Mammary epithelial cell (primary cell): ENCODE measurements at regions not wholly inside any gene's neighbourhood (a gene's known extent, or its start where the extent isn't known, plus 50 kb on each side); places are given as distances from the start of the nearest gene placed in this dataset.
"Not testable (repeated sequence)": the region's sequence is repeated elsewhere in the genome, so short reads cannot be mapped to it uniquely, and the experiment has no call there.

Source experiments
- EZH2 ChIP-seq: IDR thresholded peaks from 2 replicates; pipeline ENCODE4 v1.6.1; 2012; ENCODE audit warnings: low read length, inconsistent platforms, borderline replicate concordance
- TF ChIP-seq, protein P1 (sequence below), 2 donors: IDR thresholded peaks in 1 of 2; conservative IDR thresholded peaks in 1 of 2; 2 replicates each; pipeline ENCODE4 v1.5.1; 2011 to 2012; ENCODE audit warnings: inconsistent platforms in 2 of 2, low read length in 2 of 2, mild to moderate bottlenecking in 2 of 2, control low read depth in 1 of 2, low read depth in 1 of 2; ENCODE audit not compliant: insufficient read depth in 1 of 2; ENCODE audit errors: extremely low read depth in 1 of 2

DNA sequence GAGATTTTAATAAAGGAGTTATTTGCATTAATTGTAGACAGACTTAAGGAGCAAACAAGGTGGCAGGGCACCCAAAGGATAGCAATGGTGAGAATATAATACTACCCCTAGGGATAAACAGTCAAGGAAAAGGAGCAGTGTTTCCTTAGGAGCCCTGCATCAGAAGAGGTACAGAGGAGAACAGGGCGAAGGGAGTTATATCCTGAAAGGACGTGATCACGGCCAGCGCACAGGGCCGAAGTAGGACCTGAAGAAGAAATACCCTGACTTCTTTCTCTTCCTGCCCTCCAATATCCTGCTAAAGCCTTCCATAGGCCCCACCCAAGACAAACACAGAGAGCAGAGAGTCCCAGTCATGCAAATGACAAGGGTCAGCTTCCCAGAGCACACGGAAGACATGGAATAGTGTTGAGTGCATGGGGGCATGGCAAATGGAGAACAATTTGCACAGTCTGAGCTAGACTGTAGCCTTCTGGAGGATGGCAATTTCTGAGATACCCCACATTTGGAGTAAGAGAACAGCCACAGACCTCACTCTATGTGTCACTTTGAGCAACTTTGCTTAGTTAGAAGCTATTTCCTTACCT is 188.2 kb downstream of the ZNF92 start:
- TF ChIP-seq, protein P1, sequence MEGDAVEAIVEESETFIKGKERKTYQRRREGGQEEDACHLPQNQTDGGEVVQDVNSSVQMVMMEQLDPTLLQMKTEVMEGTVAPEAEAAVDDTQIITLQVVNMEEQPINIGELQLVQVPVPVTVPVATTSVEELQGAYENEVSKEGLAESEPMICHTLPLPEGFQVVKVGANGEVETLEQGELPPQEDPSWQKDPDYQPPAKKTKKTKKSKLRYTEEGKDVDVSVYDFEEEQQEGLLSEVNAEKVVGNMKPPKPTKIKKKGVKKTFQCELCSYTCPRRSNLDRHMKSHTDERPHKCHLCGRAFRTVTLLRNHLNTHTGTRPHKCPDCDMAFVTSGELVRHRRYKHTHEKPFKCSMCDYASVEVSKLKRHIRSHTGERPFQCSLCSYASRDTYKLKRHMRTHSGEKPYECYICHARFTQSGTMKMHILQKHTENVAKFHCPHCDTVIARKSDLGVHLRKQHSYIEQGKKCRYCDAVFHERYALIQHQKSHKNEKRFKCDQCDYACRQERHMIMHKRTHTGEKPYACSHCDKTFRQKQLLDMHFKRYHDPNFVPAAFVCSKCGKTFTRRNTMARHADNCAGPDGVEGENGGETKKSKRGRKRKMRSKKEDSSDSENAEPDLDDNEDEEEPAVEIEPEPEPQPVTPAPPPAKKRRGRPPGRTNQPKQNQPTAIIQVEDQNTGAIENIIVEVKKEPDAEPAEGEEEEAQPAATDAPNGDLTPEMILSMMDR (conservative IDR thresholded peaks at IDR 0.05 in 1 of 2, IDR thresholded peaks at IDR 0.05 in 1 of 2; ENCODE audit: extremely low read depth in 1 of 2, insufficient read depth in 1 of 2, low read depth in 1 of 2, low read length in 2 of 2), result not testable (repeated sequence)
- TF ChIP-seq EZH2, result not testable (repeated sequence)
